Stimulated activated CD4-positive, alpha-beta T cell treated with anti-CD3 and anti-CD28 coated beads, Interleukin-1b, Interleukin-23, amount 100 ng/mL, for 4 hours (primary cell): ENCODE measurements at regions not wholly inside any gene's neighbourhood (a gene's known extent, or its start where the extent isn't known, plus 50 kb on each side); places are given as distances from the start of the nearest gene placed in this dataset.
"Not testable (repeated sequence)": the region's sequence is repeated elsewhere in the genome, so short reads cannot be mapped to it uniquely, and the experiment has no call there.

ENCODE experiments used
- DNase-seq, 2 donors: peaks; one replicate each; pipeline ENCODE4 v3.0.0-alpha.2; 2020; ENCODE audit warnings: low read depth in 2 of 2

- no peak for DNase-seq
Observed at GRCh38 chr12:107495604-107496003, 190.0 kb upstream of the PWP1 start.

- no peak for DNase-seq
Observed at GRCh38 chr12:107497231-107497630, 188.4 kb upstream of the PWP1 start.

- no peak for DNase-seq
Observed at GRCh38 chr12:107500307-107500706, 185.3 kb upstream of the PWP1 start.

GRCh38 chr12:107501681-107502080 is 183.9 kb upstream of the PWP1 start:
- DNase-seq: no peak

- no peak for DNase-seq
Observed at GRCh38 chr12:107503129-107503855, 182.3 kb upstream of the PWP1 start.

GRCh38 chr12:107503887-107504885 is 181.4 kb upstream of the PWP1 start:
- DNase-seq: no peak

- DNase-seq: no peak
Observed at GRCh38 chr12:107509421-107509820, 176.2 kb upstream of the PWP1 start.

GRCh38 chr12:107510211-107510610 is 175.4 kb upstream of the PWP1 start:
- DNase-seq: no peak

- DNase-seq: no peak
Observed at GRCh38 chr12:107511292-107511691, 174.3 kb upstream of the PWP1 start.

GRCh38 chr12:107512391-107512790 is 173.2 kb upstream of the PWP1 start:
- no peak for DNase-seq

GRCh38 chr12:107513184-107513583 is 172.4 kb upstream of the PWP1 start:
- no peak for DNase-seq

GRCh38 chr12:107513636-107514400 is 171.8 kb upstream of the PWP1 start:
- no peak for DNase-seq

- DNase-seq: no peak
Observed at GRCh38 chr12:107514887-107515445, 170.6 kb upstream of the PWP1 start.

GRCh38 chr12:107515446-107515958 is 170.1 kb upstream of the PWP1 start:
- DNase-seq: no peak

GRCh38 chr12:107517816-107518215 is 167.8 kb upstream of the PWP1 start:
- not testable (repeated sequence) for DNase-seq

GRCh38 chr12:107518868-107519267 is 166.7 kb upstream of the PWP1 start:
- DNase-seq: no peak

GRCh38 chr12:107519906-107520859 is 165.4 kb upstream of the PWP1 start:
- DNase-seq: no peak

- DNase-seq: no peak
Observed at GRCh38 chr12:107521826-107522355, 163.7 kb upstream of the PWP1 start.

GRCh38 chr12:107522692-107523477 is 162.7 kb upstream of the PWP1 start:
- no peak for DNase-seq
